ENCODE measurements at regions not wholly inside any gene's neighbourhood (a gene's known extent, or its start where the extent isn't known, plus 50 kb on each side); places are given as distances from the start of the nearest gene placed in this dataset.

- no peak for TF ChIP-seq POLR2A (IDR thresholded peaks at IDR 0.05; ENCODE audit: low read depth, low read length)
- no peak for TF ChIP-seq TAF1 (IDR thresholded peaks at IDR 0.05; ENCODE audit: borderline replicate concordance, low read depth, low read length)
These were observed 148.2 kb downstream of the TRIM27 start for GRCh38 chr6:28775405-28776129.

Data from GM12892 (cell line).